SK-N-MC (cell line): ENCODE measurements at regions not wholly inside any gene's neighbourhood (a gene's known extent, or its start where the extent isn't known, plus 50 kb on each side); places are given as distances from the start of the nearest gene placed in this dataset.
"Not testable (repeated sequence)": the region's sequence is repeated elsewhere in the genome, so short reads cannot be mapped to it uniquely, and the experiment has no call there.

Experiments
- EZH2 ChIP-seq: fragments of 200-600 bp; sonication (generic); IDR thresholded peaks from one replicate; pipeline ENCODE4 v1.6.1; 2017; ENCODE audit warnings: antibody characterized with exemption
- FOXP2 ChIP-seq: optimal IDR thresholded peaks from 2 replicates; pipeline ENCODE3; 2011; ENCODE audit warnings: mild to moderate bottlenecking, moderate library complexity; ENCODE audit not compliant: insufficient read depth; ENCODE audit errors: extremely low read length, control extremely low read depth
- POLR2AphosphoS5 ChIP-seq: IDR thresholded peaks from 2 replicates; pipeline ENCODE4 v1.6.1; 2012; ENCODE audit warnings: mild to moderate bottlenecking, low read depth, low read length, borderline replicate concordance

DNA sequence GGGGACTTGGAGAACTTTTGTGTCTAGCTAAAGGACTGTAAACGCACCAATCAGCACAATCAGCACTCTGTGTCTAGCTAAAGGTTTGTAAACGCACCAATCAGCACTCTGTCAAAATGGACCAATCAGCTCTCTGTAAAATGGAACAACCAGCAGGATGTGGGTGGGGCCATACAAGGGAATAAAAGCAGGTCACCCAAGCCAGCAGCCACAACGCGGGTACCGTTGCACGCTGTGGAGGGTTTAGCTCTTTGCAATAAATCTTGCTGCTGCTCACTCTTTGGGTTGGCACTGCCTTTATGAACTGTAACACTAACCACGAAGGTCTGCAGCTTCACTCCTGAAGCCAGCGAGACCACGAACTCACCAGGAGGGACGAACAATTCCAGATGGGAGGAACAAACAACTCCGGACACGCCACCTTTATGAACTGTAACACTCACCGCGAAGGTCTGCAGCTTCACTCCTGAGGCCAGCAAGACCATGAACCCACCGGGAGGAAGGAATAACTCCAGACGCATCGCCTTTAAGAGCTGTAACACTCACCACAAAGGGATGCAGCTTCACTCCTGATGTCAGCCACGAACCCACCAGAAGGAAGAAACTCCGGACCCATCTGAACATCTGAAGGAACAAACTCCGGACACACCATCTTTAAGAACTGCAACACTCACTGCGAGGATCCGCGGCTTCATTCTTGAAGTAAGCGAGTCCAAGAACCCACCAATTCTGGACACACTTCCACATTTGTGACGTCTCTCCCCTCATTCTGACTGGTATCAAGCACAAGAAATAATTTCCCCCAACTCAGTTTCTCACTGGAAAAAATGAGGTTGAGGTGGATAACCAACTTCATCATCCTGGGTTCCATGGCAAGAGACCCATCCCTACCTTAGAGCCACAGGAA is 227.3 kb upstream of the AMIGO2 start:
- TF ChIP-seq POLR2AphosphoS5, EZH2, FOXP2: not testable (repeated sequence)
